Activated CD4-positive, alpha-beta T cell treated with anti-CD3 and anti-CD28 coated beads, Interleukin-2, amount 50 U/mL, for 16 hours (primary cell): ENCODE measurements at regions not wholly inside any gene's neighbourhood (a gene's known extent, or its start where the extent isn't known, plus 50 kb on each side); places are given as distances from the start of the nearest gene placed in this dataset.

Source experiments
- DNase-seq: peaks from one replicate; pipeline ENCODE4 v3.0.0-alpha.2; 2020

- DNase-seq: no peak
These were observed 214.6 kb downstream of the TSN start for GRCh38 chr2:121969766-121970639.

DNA sequence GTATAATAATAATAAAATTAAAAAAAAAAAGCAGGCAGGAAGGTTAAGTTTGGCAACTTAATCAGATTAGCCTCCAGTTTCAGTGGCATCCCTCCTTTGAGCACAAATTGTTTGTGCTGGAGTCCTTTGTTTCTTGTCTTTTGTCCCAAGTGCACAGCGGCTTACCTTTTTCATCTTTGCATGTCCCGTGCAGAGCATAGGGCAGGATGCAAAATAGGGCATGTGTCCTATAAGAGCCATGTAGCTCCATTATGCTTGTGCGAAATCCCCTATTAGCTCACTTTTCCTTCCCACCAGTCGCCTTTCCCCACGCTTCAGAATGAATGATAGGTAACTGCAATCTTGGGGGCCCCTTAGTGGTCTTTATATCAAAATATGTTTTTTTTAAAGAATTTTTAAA is 216.8 kb downstream of the TSN start:
- DNase-seq: no peak

- DNase-seq: peak; percentile 74
These were observed 219.6 kb downstream of the TSN start for GRCh38 chr2:121974897-121975661.

- DNase-seq: no peak
These were observed 221.5 kb downstream of the TSN start for GRCh38 chr2:121976926-121977325.

GRCh38 chr2:121977326-121977725 is 221.9 kb downstream of the TSN start:
- no peak for DNase-seq

GRCh38 chr2:121992700-121993099 is 237.2 kb downstream of the TSN start:
- no peak for DNase-seq

DNA sequence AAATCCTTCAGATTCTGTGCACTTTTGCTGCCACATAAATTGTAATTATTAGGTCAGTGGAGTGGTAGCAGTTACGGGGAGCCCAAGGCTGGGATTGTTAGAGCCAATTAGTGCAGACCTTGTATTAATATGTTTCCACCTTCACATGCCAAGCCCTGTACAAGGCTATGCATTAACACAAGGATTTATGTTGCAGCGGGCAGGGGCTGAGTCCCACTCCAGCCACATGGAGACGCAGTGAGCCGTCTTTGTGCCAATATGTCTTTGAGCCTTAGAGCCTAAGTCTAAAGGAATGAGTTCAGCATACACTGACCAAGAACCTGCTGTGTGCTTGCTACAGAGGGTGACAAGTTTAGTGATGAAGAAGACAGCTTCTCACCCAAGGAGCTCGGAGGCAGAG is 238.2 kb downstream of the TSN start:
- DNase-seq: no peak

- no peak for DNase-seq
These were observed 239.1 kb downstream of the TSN start for GRCh38 chr2:121994238-121995206.

- no peak for DNase-seq
These were observed 243.3 kb downstream of the TSN start for GRCh38 chr2:121998751-121999150.

GRCh38 chr2:121999264-121999663 is 243.8 kb downstream of the TSN start:
- DNase-seq: no peak

GRCh38 chr2:122000556-122001340 is 245.3 kb downstream of the TSN start:
- no peak for DNase-seq

- no peak for DNase-seq
These were observed 246.0 kb downstream of the TSN start for GRCh38 chr2:122001441-122001874.

GRCh38 chr2:122003196-122003940 is 247.9 kb downstream of the TSN start:
- no peak for DNase-seq

GRCh38 chr2:122007126-122007525 is 251.7 kb downstream of the TSN start:
- DNase-seq: no peak

DNA sequence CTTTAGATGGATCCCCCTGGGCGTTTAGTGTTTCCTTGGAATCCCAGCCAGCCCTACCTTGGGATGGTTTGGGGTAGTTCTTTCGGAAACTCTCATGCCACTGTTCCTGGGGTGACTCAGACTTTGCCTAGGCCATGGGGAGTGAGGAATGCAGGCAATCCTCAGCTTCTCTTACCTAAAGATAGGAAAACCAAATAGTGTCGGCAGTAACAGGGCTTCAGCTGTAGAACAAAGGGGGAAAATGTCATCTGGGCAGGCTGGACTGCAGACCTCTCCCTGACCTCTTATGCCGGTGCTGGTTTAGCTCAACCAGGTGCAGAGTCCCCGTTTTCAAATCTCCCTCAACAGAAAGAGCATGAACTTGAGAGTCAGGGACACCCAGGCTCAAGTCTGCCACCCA is 252.1 kb downstream of the TSN start:
- no peak for DNase-seq

DNA sequence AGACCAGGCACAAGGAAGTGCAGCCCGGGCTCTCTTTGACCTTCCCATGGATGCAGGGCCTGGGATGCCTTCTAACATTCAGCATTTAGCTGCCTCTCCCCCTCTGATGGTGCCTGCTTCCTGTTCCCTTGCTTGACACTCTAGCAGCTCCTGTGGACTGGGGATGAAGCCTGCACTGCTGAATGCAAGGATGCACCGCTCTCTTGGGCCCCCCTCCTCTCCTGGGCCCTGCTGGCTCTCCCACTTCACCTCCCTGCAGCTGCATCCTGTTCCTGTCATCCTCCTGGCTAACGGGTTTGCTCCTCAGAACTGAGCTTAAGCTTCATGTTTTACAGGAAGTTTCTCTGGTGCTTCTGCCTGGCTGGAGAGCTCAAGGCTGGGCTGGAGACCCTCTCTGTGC is 254.1 kb downstream of the TSN start:
- DNase-seq: no peak

GRCh38 chr2:122011493-122012270 is 256.2 kb downstream of the TSN start:
- no peak for DNase-seq

GRCh38 chr2:122018736-122019135 is 263.3 kb downstream of the TSN start:
- DNase-seq: no peak

DNA sequence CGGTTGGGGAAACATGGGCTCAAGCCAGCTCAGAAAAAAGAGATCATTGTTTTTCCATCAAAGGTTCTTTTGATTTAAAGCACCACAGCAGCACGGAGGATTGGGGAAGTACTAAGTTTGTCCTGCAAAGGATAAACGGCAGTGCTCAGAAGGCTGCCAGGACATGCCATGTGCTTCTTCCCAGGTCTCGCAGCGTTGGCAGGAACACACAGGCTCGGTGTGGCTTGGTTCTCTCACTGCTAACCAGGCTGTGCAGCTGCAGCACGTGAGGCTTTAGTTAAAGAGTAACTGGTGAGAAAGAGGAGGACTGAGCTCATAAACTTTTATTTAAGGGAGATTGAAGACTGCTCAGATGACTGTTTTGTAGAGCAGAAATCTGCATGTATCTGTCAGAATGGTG is 264.3 kb downstream of the TSN start:
- no peak for DNase-seq

DNA sequence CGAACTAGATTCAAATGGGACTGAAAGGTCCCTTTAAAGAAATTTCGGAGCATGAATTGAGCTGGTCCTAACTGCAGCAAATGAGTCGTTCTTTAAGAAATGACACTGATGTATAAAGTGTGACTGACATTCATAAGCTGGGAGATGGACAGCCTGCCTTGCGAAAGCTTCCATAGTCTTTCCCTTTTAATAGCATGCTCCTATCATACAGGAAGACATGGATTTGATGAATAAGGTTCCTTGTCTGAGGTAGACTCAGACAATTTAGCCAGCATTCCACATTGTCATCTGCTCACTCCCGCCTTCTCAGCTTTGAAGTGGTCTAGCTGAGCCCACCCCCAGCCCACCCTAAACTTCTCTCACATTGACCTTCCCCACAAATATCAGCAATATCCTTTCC is 264.9 kb downstream of the TSN start:
- DNase-seq: no peak

DNA sequence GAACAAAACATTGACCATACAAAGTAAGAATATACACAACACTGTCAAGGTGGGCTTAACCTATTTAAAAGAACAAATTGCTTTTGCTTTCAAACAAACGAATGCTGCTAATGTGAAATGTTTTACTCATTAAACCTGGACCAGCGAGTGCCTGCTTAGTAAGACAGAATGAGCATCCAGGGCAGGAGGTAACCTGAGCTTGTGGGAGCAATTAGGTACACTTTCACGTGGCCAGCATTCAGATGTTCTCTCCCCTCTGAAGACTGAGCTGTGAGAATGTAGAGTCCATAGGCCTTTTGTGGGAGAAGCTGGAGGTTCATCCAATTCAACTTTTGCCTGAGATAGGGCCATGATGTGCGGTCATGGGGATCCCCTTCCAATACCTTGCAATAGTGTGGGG is 266.5 kb downstream of the TSN start:
- no peak for DNase-seq
